ENCODE measurements at regions not wholly inside any gene's neighbourhood (a gene's known extent, or its start where the extent isn't known, plus 50 kb on each side); places are given as distances from the start of the nearest gene placed in this dataset.

GRCh38 chr22:49426618-49427266, 400.9 kb downstream of the BRD1 start:
- TF ChIP-seq CTCF (IDR thresholded peaks at IDR 0.05; ENCODE audit: low read depth, low read length, missing control alignments) = no peak
- in situ Hi-C loops (cut with HindIII; ENCODE audit: low sequenced_read_pairs) = no loop called here
- no peak overlapping the region for H3K4me3 ChIP-seq (ENCODE audit: low read depth, low read length)
- no peak for DNase-seq (ENCODE audit: low read depth)

DNA sequence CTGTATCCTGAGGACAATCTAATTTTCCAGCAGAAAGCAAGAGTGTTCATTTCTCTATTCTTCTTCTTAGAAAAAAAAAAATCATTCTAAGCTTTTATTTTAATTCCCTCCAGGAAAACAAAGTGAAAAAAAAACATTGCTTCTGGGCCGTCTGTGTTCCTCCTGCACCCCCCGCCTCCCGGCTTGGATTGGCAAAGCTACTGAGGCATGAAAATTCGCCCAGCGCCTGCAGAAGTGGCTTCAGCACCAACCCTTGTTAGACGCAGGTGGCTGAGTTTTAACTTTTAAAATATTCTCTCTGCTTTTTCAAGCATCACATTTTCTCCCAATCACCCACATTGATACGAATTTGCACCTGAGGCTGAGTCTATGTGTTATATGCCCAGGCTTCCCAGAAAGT, 401.6 kb downstream of the BRD1 start:
- in situ Hi-C loops (cut with HindIII; ENCODE audit: low sequenced_read_pairs) = no loop called here
- H3K4me3 ChIP-seq (ENCODE audit: low read depth, low read length) = no peak overlapping the region
- no peak for DNase-seq (ENCODE audit: low read depth)
- TF ChIP-seq CTCF (IDR thresholded peaks at IDR 0.05; ENCODE audit: low read depth, low read length, missing control alignments) = no peak

- H3K4me3 ChIP-seq (ENCODE audit: low read depth, low read length) = no peak overlapping the region
- TF ChIP-seq CTCF (IDR thresholded peaks at IDR 0.05; ENCODE audit: low read depth, low read length, missing control alignments) = no peak
- no peak for DNase-seq (ENCODE audit: low read depth)
- in situ Hi-C loops (cut with HindIII; ENCODE audit: low sequenced_read_pairs) = no loop called here
Measured at GRCh38 chr22:49425356-49425755, 402.3 kb downstream of the BRD1 start.

DNA sequence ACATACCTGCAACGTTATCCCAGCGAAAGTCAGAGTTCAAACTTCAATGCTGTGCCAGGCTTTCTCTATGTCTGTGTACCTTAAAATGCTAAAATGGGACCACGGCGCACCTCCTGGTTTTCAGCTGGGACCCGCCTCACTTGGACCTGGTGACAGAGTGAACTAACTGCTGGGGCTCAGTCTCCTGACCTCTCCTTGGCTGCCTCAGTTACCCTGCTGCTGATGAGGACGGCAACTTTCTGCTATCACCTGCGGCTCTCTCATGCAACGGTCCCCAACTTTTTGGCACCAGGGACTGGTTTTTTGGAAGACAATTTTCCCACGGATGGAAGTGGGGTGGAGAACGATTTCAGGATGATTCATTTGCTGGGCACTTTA, 402.8 kb downstream of the BRD1 start:
- TF ChIP-seq CTCF (IDR thresholded peaks at IDR 0.05; ENCODE audit: low read depth, low read length, missing control alignments) = no peak
- DNase-seq (ENCODE audit: low read depth) = no peak
- H3K4me3 ChIP-seq (ENCODE audit: low read depth, low read length) = no peak overlapping the region
- in situ Hi-C loops (cut with HindIII; ENCODE audit: low sequenced_read_pairs) = no loop called here

DNA sequence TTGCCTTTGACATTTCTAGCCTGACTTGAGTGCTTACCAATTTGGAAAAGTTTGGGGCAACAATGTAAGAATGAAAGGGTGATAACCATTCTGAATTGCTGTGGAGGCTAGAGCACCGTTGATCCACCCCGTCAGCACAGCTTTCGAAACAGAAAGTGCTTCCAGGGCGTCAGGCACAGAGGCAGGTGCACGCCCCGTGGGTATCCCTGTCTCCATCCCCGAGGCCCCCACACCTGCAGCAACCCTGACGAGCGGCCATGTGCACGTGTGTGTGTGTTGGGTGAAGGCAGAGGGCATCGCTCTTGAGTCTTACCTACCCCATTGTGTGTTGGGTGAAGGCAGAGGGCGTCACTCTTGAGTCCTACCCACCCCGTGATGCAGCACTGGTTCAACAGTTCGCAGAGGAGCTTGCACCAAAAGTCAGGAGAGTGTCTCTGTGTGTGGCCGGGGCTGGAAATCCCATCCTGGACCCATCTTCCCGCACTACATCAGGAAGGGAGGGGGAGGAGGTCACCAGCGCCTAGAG, 404.5 kb downstream of the BRD1 start:
- in situ Hi-C loops (cut with HindIII; ENCODE audit: low sequenced_read_pairs) = no loop called here

DNA sequence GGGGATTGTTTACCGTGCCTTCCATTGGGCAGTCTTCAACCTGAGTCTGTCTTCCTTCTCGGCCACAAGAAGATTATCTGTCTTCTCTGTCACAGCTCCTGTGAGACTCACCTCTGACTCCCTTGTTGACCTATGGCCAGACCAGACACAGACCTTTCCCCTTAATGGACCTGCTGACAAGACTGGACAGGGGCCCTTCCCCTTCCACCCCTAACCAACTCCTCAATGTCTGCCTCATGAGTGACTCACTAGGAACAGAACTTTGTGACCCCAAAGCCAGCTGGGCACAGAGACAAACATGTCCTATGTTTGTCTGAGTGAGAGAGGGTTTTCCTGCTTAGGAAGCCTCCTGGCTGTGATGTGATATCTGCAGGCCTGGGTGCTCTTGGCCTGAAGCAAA, 405.0 kb downstream of the BRD1 start:
- in situ Hi-C loops (cut with HindIII; ENCODE audit: low sequenced_read_pairs) = no loop called here
- no peak for TF ChIP-seq CTCF (IDR thresholded peaks at IDR 0.05; ENCODE audit: low read depth, low read length, missing control alignments)
- no peak overlapping the region for H3K4me3 ChIP-seq (ENCODE audit: low read depth, low read length)

More for the DNA sequence above, 404.5 kb downstream of the BRD1 start:
- DNase-seq (ENCODE audit: low read depth) = no peak
- no peak overlapping the region for H3K4me3 ChIP-seq (ENCODE audit: low read depth, low read length)
- no peak for TF ChIP-seq CTCF (IDR thresholded peaks at IDR 0.05; ENCODE audit: low read depth, low read length, missing control alignments)

More for the DNA sequence above, 405.0 kb downstream of the BRD1 start:
- no peak for DNase-seq (ENCODE audit: low read depth)
